ENCODE measurements at regions not wholly inside any gene's neighbourhood (a gene's known extent, or its start where the extent isn't known, plus 50 kb on each side); places are given as distances from the start of the nearest gene placed in this dataset.

DNA sequence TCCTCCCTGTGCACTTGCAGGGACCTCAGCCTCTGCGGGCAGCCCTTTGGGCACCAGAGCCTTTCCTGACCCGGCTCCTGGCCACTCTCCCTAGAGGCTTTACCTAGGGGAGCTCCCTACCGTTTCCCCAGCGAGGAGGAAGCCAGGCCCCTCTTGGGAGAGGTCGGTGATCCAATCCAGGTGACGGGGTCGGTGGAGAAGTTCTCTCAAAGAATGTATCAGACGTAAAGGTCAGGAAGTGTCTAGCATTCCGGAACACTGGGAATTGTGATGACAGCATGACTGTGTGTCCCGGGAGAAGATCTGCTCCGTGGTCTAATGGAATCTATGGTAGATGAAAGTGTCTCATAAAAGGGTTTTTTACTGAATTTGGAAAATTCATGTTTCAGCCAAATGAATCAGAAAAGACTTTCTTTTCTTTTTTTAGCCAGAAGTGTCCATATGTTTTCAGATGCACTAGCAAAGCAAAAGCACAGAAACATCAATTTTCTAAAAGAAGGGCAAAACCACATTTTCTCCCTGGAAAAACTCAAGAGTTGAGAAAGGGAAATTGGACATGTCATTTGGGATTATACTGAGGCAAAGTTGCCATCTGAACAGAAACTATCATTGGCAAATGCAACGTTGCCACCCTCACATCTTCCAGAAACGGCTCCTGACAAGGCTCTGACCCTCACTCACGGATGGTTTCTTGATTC is 289.4 kb downstream of the THBS2 start:
- TF ChIP-seq, protein P1, sequence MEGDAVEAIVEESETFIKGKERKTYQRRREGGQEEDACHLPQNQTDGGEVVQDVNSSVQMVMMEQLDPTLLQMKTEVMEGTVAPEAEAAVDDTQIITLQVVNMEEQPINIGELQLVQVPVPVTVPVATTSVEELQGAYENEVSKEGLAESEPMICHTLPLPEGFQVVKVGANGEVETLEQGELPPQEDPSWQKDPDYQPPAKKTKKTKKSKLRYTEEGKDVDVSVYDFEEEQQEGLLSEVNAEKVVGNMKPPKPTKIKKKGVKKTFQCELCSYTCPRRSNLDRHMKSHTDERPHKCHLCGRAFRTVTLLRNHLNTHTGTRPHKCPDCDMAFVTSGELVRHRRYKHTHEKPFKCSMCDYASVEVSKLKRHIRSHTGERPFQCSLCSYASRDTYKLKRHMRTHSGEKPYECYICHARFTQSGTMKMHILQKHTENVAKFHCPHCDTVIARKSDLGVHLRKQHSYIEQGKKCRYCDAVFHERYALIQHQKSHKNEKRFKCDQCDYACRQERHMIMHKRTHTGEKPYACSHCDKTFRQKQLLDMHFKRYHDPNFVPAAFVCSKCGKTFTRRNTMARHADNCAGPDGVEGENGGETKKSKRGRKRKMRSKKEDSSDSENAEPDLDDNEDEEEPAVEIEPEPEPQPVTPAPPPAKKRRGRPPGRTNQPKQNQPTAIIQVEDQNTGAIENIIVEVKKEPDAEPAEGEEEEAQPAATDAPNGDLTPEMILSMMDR (IDR thresholded peaks at IDR 0.05; ENCODE audit: insufficient read depth, low read depth, low read length, missing control alignments): no peak
- no peak overlapping the region for H3K4me3 ChIP-seq (ENCODE audit: low read depth, low read length)
- no peak for DNase-seq (ENCODE audit: low read depth)

DNA sequence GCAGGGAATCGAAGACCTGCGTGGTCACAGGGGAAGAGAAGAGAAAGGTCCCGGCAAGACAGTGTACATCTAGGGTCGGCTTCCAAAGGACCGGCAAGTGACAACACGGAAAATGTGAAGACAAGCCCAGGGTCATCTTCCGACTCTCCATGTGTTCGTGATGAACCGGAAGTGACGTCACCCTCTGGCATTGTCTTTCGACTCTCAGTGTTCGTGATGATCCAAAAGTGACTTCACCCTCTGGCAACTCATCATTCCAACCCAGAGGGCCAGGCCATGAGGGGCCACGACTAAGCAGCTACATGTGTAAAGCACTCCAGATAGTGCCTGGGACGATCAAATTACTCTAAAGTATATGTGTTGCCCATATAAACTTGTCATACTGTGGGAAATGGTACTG is 290.8 kb downstream of the THBS2 start:
- TF ChIP-seq, protein P1 (IDR thresholded peaks at IDR 0.05; ENCODE audit: insufficient read depth, low read depth, low read length, missing control alignments): no peak
- DNase-seq (ENCODE audit: low read depth): no peak
- no peak overlapping the region for H3K4me3 ChIP-seq (ENCODE audit: low read depth, low read length)

DNA sequence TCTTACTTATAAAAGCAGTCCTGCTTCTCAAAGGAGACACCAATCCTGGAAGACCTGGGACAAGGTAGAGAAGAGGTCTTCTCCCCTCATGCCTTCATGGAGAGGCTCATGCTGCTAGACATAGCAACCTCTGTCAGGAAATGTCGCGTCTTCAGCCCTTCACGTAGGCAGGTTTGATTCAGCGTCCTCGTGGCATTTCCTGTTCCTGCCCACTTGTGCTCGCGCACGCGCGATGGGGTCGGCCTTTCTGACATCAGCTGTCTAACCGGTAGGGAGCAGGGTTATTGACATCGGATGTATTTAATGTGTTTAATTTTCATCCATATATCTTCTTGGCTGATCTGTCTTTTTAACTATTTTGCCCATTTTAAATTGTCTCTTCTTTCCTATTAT is 292.4 kb downstream of the THBS2 start:
- TF ChIP-seq, protein P1 (IDR thresholded peaks at IDR 0.05; ENCODE audit: insufficient read depth, low read depth, low read length, missing control alignments): no peak
- H3K4me3 ChIP-seq (ENCODE audit: low read depth, low read length): no peak overlapping the region
- no peak for DNase-seq (ENCODE audit: low read depth)

DNA sequence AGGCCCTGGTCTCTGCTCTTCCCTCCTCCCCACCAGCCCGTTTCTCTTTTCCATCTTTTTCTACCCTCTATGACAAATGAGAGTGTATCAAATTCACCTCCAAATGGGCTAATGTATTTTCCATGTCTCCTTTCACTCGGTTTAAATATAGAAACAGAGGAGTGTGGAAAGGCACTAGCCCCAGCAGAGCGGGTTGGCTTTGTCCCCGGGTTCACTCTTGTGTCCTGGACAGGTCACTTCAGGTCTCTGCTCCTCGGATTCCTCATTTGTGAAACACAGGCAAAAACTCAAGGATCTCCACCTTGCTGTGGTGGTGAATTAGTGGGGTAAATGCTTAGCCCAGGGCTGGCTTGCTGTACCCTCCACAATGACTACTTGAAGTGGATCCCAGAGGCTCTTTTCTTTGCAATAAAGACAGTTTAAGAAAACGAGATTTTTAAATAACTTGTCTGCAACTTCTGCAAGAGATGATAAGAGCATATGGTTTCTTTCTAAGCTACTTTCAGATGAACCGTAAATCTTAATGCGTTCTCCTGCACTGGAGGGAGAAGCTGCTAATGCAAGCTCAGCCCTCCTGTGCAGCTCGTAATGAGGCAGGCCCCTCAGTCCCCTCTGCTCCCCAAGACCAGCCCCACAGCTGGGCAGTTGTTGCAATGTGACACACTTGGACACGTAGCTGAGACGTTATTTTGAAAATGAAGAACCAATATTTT is 292.9 kb downstream of the THBS2 start:
- DNase-seq (ENCODE audit: low read depth): no peak
- TF ChIP-seq, protein P1 (IDR thresholded peaks at IDR 0.05; ENCODE audit: insufficient read depth, low read depth, low read length, missing control alignments): no peak
- H3K4me3 ChIP-seq (ENCODE audit: low read depth, low read length): no peak overlapping the region

DNA sequence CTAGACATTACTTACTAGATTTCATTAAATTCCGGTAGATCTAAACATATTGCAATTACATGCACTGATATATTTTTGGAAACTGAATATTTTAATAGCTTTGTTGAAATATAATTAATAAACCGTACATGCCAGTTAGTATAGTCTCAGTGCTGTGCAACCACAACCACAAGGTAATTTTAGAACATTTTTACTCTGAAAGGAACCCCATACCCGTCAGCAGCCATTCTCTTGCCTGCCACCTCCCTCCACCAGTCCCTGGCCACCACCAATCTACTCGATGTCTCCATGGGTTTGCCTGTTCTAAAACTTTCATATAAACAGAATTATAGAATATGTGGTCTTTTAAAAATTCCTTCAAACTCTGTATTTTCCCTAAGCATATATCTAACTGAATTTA is 293.9 kb downstream of the THBS2 start:
- H3K4me3 ChIP-seq (ENCODE audit: low read depth, low read length): no peak overlapping the region
- TF ChIP-seq, protein P1 (IDR thresholded peaks at IDR 0.05; ENCODE audit: insufficient read depth, low read depth, low read length, missing control alignments): no peak
- no peak for DNase-seq (ENCODE audit: low read depth)

DNA sequence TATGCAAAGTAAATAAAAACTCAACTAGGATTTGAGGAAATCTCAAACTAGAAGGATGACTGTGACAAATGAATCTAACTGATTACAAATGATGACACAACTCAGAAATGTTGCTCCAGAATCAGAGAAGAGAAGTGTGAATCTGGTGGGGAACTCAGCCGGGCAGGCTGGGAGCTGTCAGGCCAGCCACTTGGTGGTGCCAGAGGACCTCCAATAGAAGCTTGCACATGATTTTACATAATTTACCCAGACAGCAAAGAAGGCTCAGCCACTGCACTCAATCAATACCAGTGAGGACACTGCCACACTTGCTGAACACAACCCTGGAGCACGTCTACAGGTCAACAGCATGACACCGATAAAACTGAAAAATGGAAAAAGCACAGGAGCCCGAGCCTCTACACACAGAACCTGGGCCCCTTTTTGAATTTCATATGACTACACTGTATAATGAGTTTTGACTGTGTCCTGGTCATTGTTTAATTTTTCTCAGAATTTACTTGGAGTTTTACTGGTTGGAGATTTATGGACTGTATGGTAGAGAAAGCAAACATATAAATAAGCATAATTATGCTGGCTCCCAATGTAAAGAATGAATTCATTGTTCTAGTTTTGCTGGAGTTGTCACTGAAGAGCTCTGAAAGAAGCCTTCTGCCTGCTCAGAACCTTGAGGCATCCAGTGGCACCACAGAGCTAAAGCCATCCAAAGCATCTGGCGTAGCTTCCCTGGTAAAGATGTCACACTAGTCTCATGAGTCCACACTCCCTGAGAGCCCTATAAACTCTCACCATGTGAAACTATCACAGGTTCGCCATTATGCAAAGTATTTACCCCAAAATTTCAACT is 296.5 kb downstream of the THBS2 start:
- TF ChIP-seq, protein P1 (IDR thresholded peaks at IDR 0.05; ENCODE audit: insufficient read depth, low read depth, low read length, missing control alignments): peak; percentile 76
- DNase-seq (ENCODE audit: low read depth): peak; percentile 69
- H3K4me3 ChIP-seq (ENCODE audit: low read depth, low read length): no peak overlapping the region
